ENCODE measurements at regions not wholly inside any gene's neighbourhood (a gene's known extent, or its start where the extent isn't known, plus 50 kb on each side); places are given as distances from the start of the nearest gene placed in this dataset.

DNA sequence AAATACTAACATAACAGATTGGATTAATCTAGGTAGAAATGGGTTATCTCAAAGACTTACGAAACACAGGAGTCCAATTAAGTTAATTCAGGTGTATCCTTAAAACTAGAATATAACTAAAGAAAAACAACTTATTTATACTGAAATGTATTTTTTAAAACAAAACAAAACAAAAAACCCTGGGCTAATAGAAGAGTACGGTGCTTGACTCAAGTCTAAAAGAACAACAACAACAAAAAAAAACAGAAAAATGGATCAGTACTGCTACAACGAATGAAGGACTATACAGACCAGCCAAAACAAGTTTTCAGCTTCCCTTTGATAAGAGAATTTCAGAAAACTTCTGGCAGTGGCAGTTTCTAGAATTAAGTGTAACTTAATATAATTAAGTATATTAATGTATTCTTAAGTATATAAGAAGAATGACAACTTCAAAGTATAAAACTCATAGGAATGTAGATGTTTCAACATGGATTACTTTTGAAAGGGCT lies 120.1 kb upstream of the EGLN3 start:
- H3K27ac ChIP-seq (ENCODE audit: low read depth in 2 of 2, low read length in 2 of 2) = no peak overlapping the region
- intact Hi-C loops (cut with DNase I) = no loop called here
- H3K9me3 ChIP-seq (ENCODE audit: control insufficient read depth in 2 of 3, insufficient read depth in 1 of 3, low read length in 3 of 3) = no peaks in the 10 kb centered on the region
- no peaks in the 10 kb centered on the region for H3K36me3 ChIP-seq (ENCODE audit: control insufficient read depth in 2 of 3, insufficient read depth in 3 of 3, low read length in 3 of 3)
- no peaks in the 10 kb centered on the region for H3K4me1 ChIP-seq (ENCODE audit: control insufficient read depth in 2 of 3, insufficient read depth in 2 of 3, low read depth in 1 of 3, low read length in 3 of 3)
- DNase-seq (no peak), FAIRE-seq (no peak)
- H3K27me3 ChIP-seq (ENCODE audit: control insufficient read depth, insufficient read depth, low read length) = no peaks in the 10 kb centered on the region
- no peak overlapping the region for H3K9ac ChIP-seq (ENCODE audit: low read length in 3 of 3)
- no peak overlapping the region for H3K4me3 ChIP-seq (ENCODE audit: low read length in 3 of 3)
- TF ChIP-seq, protein P1, sequence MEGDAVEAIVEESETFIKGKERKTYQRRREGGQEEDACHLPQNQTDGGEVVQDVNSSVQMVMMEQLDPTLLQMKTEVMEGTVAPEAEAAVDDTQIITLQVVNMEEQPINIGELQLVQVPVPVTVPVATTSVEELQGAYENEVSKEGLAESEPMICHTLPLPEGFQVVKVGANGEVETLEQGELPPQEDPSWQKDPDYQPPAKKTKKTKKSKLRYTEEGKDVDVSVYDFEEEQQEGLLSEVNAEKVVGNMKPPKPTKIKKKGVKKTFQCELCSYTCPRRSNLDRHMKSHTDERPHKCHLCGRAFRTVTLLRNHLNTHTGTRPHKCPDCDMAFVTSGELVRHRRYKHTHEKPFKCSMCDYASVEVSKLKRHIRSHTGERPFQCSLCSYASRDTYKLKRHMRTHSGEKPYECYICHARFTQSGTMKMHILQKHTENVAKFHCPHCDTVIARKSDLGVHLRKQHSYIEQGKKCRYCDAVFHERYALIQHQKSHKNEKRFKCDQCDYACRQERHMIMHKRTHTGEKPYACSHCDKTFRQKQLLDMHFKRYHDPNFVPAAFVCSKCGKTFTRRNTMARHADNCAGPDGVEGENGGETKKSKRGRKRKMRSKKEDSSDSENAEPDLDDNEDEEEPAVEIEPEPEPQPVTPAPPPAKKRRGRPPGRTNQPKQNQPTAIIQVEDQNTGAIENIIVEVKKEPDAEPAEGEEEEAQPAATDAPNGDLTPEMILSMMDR (IDR thresholded peaks at IDR 0.05; ENCODE audit: borderline replicate concordance, extremely low read depth, insufficient read depth) = no peak

DNA sequence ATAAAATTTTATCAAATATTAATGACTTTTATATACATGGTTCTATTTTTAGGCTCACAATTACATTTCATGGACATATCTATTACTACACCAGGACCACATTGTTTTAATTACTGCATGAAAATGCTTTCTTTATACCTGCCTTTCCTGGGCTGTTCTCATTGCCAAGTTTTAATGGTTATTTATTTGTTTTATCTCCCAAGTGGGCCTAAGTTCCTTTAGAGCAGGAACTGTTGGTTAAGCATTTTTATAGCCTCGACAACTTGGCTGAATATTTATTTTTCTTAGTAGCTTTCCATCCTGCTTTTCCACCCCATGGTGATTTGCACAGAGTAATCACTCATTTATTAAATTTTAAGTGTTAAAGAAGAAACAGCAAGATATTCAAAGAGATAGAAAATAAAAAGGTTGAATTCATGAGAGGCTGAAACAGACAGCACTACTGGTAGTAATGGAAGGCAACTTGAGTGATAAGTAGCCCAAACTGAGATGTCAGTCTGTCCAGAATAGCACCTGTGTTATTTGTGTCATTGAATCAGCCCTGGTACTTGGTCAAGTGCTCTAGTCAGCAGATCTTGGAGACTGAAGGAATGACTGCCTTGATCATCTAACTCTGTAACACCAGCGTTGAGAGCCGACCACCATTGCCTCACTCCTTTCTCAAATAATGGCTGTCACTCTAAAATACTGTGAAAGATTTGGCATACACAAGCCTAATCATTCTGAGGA lies 119.1 kb upstream of the EGLN3 start:
- no peaks in the 10 kb centered on the region for H3K27me3 ChIP-seq (ENCODE audit: control insufficient read depth, insufficient read depth, low read length)
- no peak overlapping the region for H3K27ac ChIP-seq (ENCODE audit: low read depth in 2 of 2, low read length in 2 of 2)
- H3K9ac ChIP-seq (ENCODE audit: low read length in 3 of 3) = no peak overlapping the region
- no peaks in the 10 kb centered on the region for H3K4me1 ChIP-seq (ENCODE audit: control insufficient read depth in 2 of 3, insufficient read depth in 2 of 3, low read depth in 1 of 3, low read length in 3 of 3)
- no peaks in the 10 kb centered on the region for H3K36me3 ChIP-seq (ENCODE audit: control insufficient read depth in 2 of 3, insufficient read depth in 3 of 3, low read length in 3 of 3)
- intact Hi-C loops (cut with DNase I) = no loop called here
- H3K9me3 ChIP-seq (ENCODE audit: control insufficient read depth in 2 of 3, insufficient read depth in 1 of 3, low read length in 3 of 3) = no peaks in the 10 kb centered on the region
- TF ChIP-seq, protein P1 (IDR thresholded peaks at IDR 0.05; ENCODE audit: borderline replicate concordance, extremely low read depth, insufficient read depth) = no peak
- no peak overlapping the region for H3K4me3 ChIP-seq (ENCODE audit: low read length in 3 of 3)
- no peak for DNase-seq
- FAIRE-seq = no peak

DNA sequence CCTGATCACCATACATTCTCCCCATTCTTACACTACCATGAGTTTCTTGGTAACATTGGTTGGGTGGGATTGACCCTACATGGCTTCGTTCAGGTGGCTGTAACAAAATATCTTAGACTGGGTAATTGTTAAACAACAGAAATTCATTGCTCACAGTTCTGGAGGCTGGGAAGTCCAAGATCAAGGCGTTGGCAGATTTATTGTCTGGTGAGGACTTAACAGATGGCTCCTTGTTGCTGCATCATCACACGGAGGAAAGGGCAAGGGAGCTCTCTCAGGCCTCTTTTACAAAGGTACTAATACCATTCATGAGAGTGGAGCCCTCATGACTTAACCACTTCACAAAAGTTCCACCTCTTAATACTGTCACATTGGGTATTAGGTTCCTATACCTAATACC lies 116.7 kb upstream of the EGLN3 start:
- H3K9ac ChIP-seq (ENCODE audit: low read length in 3 of 3) = no peak overlapping the region
- H3K27me3 ChIP-seq (ENCODE audit: control insufficient read depth, insufficient read depth, low read length) = no peaks in the 10 kb centered on the region
- H3K4me3 ChIP-seq (ENCODE audit: low read length in 3 of 3) = no peak overlapping the region
- H3K27ac ChIP-seq (ENCODE audit: low read depth in 2 of 2, low read length in 2 of 2) = no peak overlapping the region
- TF ChIP-seq, protein P1 (IDR thresholded peaks at IDR 0.05; ENCODE audit: borderline replicate concordance, extremely low read depth, insufficient read depth) = no peak
- intact Hi-C loops (cut with DNase I) = no loop called here
- DNase-seq (no peak), FAIRE-seq (no peak)
- no peaks in the 10 kb centered on the region for H3K4me1 ChIP-seq (ENCODE audit: control insufficient read depth in 2 of 3, insufficient read depth in 2 of 3, low read depth in 1 of 3, low read length in 3 of 3)
- no peaks in the 10 kb centered on the region for H3K9me3 ChIP-seq (ENCODE audit: control insufficient read depth in 2 of 3, insufficient read depth in 1 of 3, low read length in 3 of 3)
- no peaks in the 10 kb centered on the region for H3K36me3 ChIP-seq (ENCODE audit: control insufficient read depth in 2 of 3, insufficient read depth in 3 of 3, low read length in 3 of 3)
